ENCODE measurements at regions not wholly inside any gene's neighbourhood (a gene's known extent, or its start where the extent isn't known, plus 50 kb on each side); places are given as distances from the start of the nearest gene placed in this dataset.

DNA sequence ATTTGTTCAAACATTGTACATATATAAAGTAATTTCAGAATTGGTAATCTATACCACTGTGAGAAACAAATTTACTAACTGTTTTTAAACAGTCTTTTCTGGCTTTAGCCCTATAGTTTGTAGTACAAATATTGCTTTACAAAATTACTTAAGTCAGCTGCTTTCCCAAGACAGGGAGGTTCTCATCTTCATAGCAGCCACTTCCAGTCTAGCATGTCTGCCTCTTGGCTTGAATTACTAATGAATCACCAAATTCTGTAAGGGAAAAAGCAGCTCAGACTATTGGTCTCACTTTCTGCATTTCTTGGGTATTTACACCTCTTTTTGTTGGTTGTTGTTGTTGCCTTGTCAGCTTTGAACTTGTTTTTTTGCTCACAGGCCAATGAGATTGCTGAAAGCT, 187.2 kb downstream of the NPFFR2 start:
- TF ChIP-seq, protein P1, sequence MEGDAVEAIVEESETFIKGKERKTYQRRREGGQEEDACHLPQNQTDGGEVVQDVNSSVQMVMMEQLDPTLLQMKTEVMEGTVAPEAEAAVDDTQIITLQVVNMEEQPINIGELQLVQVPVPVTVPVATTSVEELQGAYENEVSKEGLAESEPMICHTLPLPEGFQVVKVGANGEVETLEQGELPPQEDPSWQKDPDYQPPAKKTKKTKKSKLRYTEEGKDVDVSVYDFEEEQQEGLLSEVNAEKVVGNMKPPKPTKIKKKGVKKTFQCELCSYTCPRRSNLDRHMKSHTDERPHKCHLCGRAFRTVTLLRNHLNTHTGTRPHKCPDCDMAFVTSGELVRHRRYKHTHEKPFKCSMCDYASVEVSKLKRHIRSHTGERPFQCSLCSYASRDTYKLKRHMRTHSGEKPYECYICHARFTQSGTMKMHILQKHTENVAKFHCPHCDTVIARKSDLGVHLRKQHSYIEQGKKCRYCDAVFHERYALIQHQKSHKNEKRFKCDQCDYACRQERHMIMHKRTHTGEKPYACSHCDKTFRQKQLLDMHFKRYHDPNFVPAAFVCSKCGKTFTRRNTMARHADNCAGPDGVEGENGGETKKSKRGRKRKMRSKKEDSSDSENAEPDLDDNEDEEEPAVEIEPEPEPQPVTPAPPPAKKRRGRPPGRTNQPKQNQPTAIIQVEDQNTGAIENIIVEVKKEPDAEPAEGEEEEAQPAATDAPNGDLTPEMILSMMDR (IDR thresholded peaks at IDR 0.05) = no peak
- TF ChIP-seq POLR2A (IDR thresholded peaks at IDR 0.05) = no peak

Measured in heart left ventricle (tissue), 13 donors.